Left lung (tissue), 4 donors: ENCODE measurements at regions not wholly inside any gene's neighbourhood (a gene's known extent, or its start where the extent isn't known, plus 50 kb on each side); places are given as distances from the start of the nearest gene placed in this dataset.

Experiments used
- ATAC-seq: fragments of 200-7000 bp; cut with Tn5 transposase; one replicate; pipeline ENCODE4 v1.9.1; 2020; ENCODE audit warnings: moderate library complexity
- DNase-seq, 4 donors: peaks; one replicate each; pipeline ENCODE4 v3.0.0-alpha.2; 2013 to 2020
- H3K27ac ChIP-seq, 2 donors: fragments of 200-600 bp; sonication (generic) in 1 of 2; one replicate each; pipeline versions ENCODE4 v1.5.0 to v1.8.0; 2020 to 2021
- H3K27me3 ChIP-seq, 2 donors: fragments of 200-600 bp; sonication (generic) in 1 of 2; one replicate each; pipeline versions ENCODE4 v1.5.0 to v1.8.0; 2020 to 2021
- H3K36me3 ChIP-seq, 2 donors: fragments of 200-600 bp; sonication (generic) in 1 of 2; one replicate each; pipeline versions ENCODE4 v1.5.0 to v1.8.0; 2020 to 2021
- H3K4me1 ChIP-seq, 2 donors: fragments of 200-600 bp; one replicate each; pipeline ENCODE4 v1.8.0; 2021
- H3K4me3 ChIP-seq, 2 donors: fragments of 200-600 bp; sonication (generic) in 1 of 2; one replicate each; pipeline versions ENCODE4 v1.5.0 to v1.8.0; 2020 to 2021; ENCODE audit warnings: mild to moderate bottlenecking in 1 of 2
- H3K9me3 ChIP-seq, 2 donors: fragments of 200-600 bp; sonication (generic) in 1 of 2; one replicate each; pipeline versions ENCODE4 v1.5.0 to v1.8.0; 2020 to 2021
- CTCF ChIP-seq, 2 donors: fragments of 200-600 bp; sonication (generic) in 1 of 2; IDR thresholded peaks; one replicate each; pipeline versions ENCODE4 v1.5.0 to v1.8.0; 2021; ENCODE audit warnings: antibody characterized with exemption in 2 of 2
- intact Hi-C, 2 donors: fragments of 100-400 bp; cut with DNase I; formaldehyde crosslinking; loops; one replicate each; pipeline versions ENCODE4 v1.11.2 to v1.14.2; 2022
- donor health status: DM: no; HTN: yes; CAD: no.
- donor health status: DM: no; HTN: no; CAD: no.

GRCh38 chr1:34619256-34619655, 135.6 kb upstream of the GJB5 start:
- Histone ChIP-seq H3K27me3 (peaks cover 0 to 13% of the 10 kb centered on the region in 2 donors), H3K4me1 (no peaks in the 10 kb centered on the region), H3K36me3 (no peaks in the 10 kb centered on the region), H3K27ac (no peak overlapping the region), H3K9me3 (no peaks in the 10 kb centered on the region), H3K4me3 (no peak overlapping the region)
- ATAC-seq (no peak), DNase-seq (no peak)
- intact Hi-C loops, result no loop called here
- TF ChIP-seq CTCF (IDR thresholded peaks at IDR 0.05), result no peak

GRCh38 chr1:34621916-34622315, 132.9 kb upstream of the GJB5 start:
- intact Hi-C loops, result no loop called here
- ATAC-seq, result no peak
- Histone ChIP-seq H3K9me3 (no peaks in the 10 kb centered on the region), H3K36me3 (no peaks in the 10 kb centered on the region), H3K4me3 (no peak overlapping the region), H3K27me3 (peaks cover 0 to 17% of the 10 kb centered on the region in 2 donors), H3K27ac (no peak overlapping the region), H3K4me1 (no peaks in the 10 kb centered on the region)
- no peak for DNase-seq
- TF ChIP-seq CTCF (IDR thresholded peaks at IDR 0.05), result no peak

- Histone ChIP-seq H3K9me3 (no peaks in the 10 kb centered on the region), H3K36me3 (no peaks in the 10 kb centered on the region), H3K27me3 (peaks cover 0 to 9% of the 10 kb centered on the region in 2 donors), H3K27ac (no peak overlapping the region), H3K4me3 (no peak overlapping the region), H3K4me1 (no peaks in the 10 kb centered on the region)
- no peak for TF ChIP-seq CTCF (IDR thresholded peaks at IDR 0.05)
- ATAC-seq (no peak), DNase-seq (no peak)
- intact Hi-C loops, result no loop called here
Observed at GRCh38 chr1:34625521-34626015, 129.3 kb upstream of the GJB5 start.

GRCh38 chr1:34627465-34628240, 127.2 kb upstream of the GJB5 start:
- H3K4me3 ChIP-seq, result no peak overlapping the region
- H3K27me3 ChIP-seq, result peaks cover 0 to 9% of the 10 kb centered on the region in 2 donors
- intact Hi-C loops, result no loop called here
- TF ChIP-seq CTCF (IDR thresholded peaks at IDR 0.05), result no peak
- DNase-seq (no peak), ATAC-seq (no peak)
- H3K27ac ChIP-seq, result no peak overlapping the region
- H3K9me3 ChIP-seq, result no peaks in the 10 kb centered on the region
- H3K36me3 ChIP-seq, result no peaks in the 10 kb centered on the region
- no peaks in the 10 kb centered on the region for H3K4me1 ChIP-seq

DNA sequence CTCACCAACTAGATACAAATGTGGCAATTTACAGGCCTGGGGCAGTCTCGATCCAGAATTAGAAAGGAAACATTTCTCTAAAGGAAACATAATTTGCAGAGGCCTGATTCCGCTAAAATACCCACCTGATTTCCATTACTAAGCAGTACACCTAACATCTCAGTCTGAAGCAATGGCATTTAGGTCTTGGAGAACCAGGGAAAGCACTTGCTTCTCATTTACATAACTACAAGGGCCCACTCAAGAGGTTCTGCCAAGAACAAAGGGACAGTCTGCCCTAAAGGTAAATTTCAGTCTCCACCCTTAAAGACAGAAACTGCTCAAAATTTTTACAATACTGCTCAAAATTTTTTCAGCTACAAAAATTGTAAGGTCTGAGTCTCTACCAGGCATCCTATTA, 123.7 kb upstream of the GJB5 start:
- H3K4me1 ChIP-seq, result no peaks in the 10 kb centered on the region
- H3K4me3 ChIP-seq, result no peak overlapping the region
- peak overlapping the region in 1 of 2 donors; percentile 39 for H3K27ac ChIP-seq
- H3K9me3 ChIP-seq, result no peaks in the 10 kb centered on the region
- intact Hi-C loops, result no loop called here
- no peak for TF ChIP-seq CTCF (IDR thresholded peaks at IDR 0.05)
- no peaks in the 10 kb centered on the region for H3K36me3 ChIP-seq
- ATAC-seq (peak; percentile 84), DNase-seq (no peak)
- H3K27me3 ChIP-seq, result no peaks in the 10 kb centered on the region
